ENCODE measurements at regions not wholly inside any gene's neighbourhood (a gene's known extent, or its start where the extent isn't known, plus 50 kb on each side); places are given as distances from the start of the nearest gene placed in this dataset.
"Not testable (repeated sequence)": the region's sequence is repeated elsewhere in the genome, so short reads cannot be mapped to it uniquely, and the experiment has no call there.

- no peak for DNase-seq
Observed at GRCh38 chr3:103513003-103513402, 1078.2 kb downstream of the ZPLD1 start.

- no peak for DNase-seq
Observed at GRCh38 chr3:103515116-103515515, 1080.3 kb downstream of the ZPLD1 start.

- no peak for DNase-seq
Observed at GRCh38 chr3:103516950-103517349, 1082.1 kb downstream of the ZPLD1 start.

GRCh38 chr3:103531327-103531726 lies 1096.5 kb downstream of the ZPLD1 start:
- DNase-seq = not testable (repeated sequence)

GRCh38 chr3:103532986-103533385 lies 1098.2 kb downstream of the ZPLD1 start:
- DNase-seq = no peak

- DNase-seq = no peak
Observed at GRCh38 chr3:103554451-103554850, 1119.6 kb downstream of the ZPLD1 start.

- DNase-seq = not testable (repeated sequence)
Observed at GRCh38 chr3:103564116-103564515, 1129.3 kb downstream of the ZPLD1 start.

- no peak for DNase-seq
Observed at GRCh38 chr3:103585809-103586208, 1151.0 kb downstream of the ZPLD1 start.

GRCh38 chr3:103589770-103590169 lies 1155.0 kb downstream of the ZPLD1 start:
- DNase-seq = no peak

GRCh38 chr3:103600844-103601243 lies 1166.0 kb downstream of the ZPLD1 start:
- no peak for DNase-seq

GRCh38 chr3:103601666-103602065 lies 1166.9 kb downstream of the ZPLD1 start:
- no peak for DNase-seq

GRCh38 chr3:103609472-103609871 lies 1174.7 kb downstream of the ZPLD1 start:
- DNase-seq = no peak

GRCh38 chr3:103613397-103614156 lies 1178.8 kb downstream of the ZPLD1 start:
- DNase-seq = no peak

GRCh38 chr3:103614719-103615118 lies 1179.9 kb downstream of the ZPLD1 start:
- DNase-seq = no peak

- no peak for DNase-seq
Observed at GRCh38 chr3:103617961-103618360, 1183.1 kb downstream of the ZPLD1 start.

- DNase-seq = no peak
Observed at GRCh38 chr3:103624271-103624670, 1189.5 kb downstream of the ZPLD1 start.

- no peak for DNase-seq
Observed at GRCh38 chr3:103629391-103629790, 1194.6 kb downstream of the ZPLD1 start.

- no peak for DNase-seq
Observed at GRCh38 chr3:103644450-103644849, 1209.6 kb downstream of the ZPLD1 start.

GRCh38 chr3:103653996-103654395 lies 1219.2 kb downstream of the ZPLD1 start:
- DNase-seq = no peak

- DNase-seq = no peak
Observed at GRCh38 chr3:103657756-103658155, 1222.9 kb downstream of the ZPLD1 start.

- no peak for DNase-seq
Observed at GRCh38 chr3:103660810-103661209, 1226.0 kb downstream of the ZPLD1 start.

- no peak for DNase-seq
Observed at GRCh38 chr3:103662591-103662990, 1227.8 kb downstream of the ZPLD1 start.

GRCh38 chr3:103672346-103672745 lies 1237.5 kb downstream of the ZPLD1 start:
- DNase-seq = no peak

- DNase-seq = no peak
Observed at GRCh38 chr3:103684904-103685303, 1250.1 kb downstream of the ZPLD1 start.

GRCh38 chr3:103685939-103686338 lies 1251.1 kb downstream of the ZPLD1 start:
- DNase-seq = no peak

Data from suppressor macrophage treated with lipopolysaccharide for 4 hours (primary cell).